ENCODE measurements at regions not wholly inside any gene's neighbourhood (a gene's known extent, or its start where the extent isn't known, plus 50 kb on each side); places are given as distances from the start of the nearest gene placed in this dataset.

GRCh38 chr13:86052141-86052540 lies 252.9 kb upstream of the SLITRK6 start:
- H3K4me3 ChIP-seq (ENCODE audit: insufficient read depth, low read depth, low read length), result no peak overlapping the region
- H2BK20ac ChIP-seq (ENCODE audit: low read depth, low read length), result no peak overlapping the region
- H2BK5ac ChIP-seq (ENCODE audit: low read depth, low read length, poor library complexity, severe bottlenecking), result no peak overlapping the region
- no peak overlapping the region for H2BK120ac ChIP-seq (ENCODE audit: low read depth, low read length)
- no peak overlapping the region for H2BK15ac ChIP-seq (ENCODE audit: low read depth, low read length)
- DNase-seq (no peak), ATAC-seq (ENCODE audit: low read depth) (no peak)
- H4K5ac ChIP-seq (ENCODE audit: low read depth, low read length), result no peak overlapping the region
- no peak overlapping the region for H2AK5ac ChIP-seq (ENCODE audit: low read depth, low read length)
- WGBS, 2 experiments (ENCODE audit: extremely low coverage in 2 of 2, insufficient read length in 1 of 2), result no CpG with 5 or more reads among the region's 3 CpGs
- ChIA-PET POLR2A (ENCODE audit: unreplicated experiment) (interaction anchor here (0.7 kb wide), 1 partner anchor 92 kb away, joined by 4 read pairs; no protein-coding TSS in a partner anchor), CTCF (no interaction called here)
- no peak for TF ChIP-seq MXI1 (IDR thresholded peaks at IDR 0.05; ENCODE audit: borderline replicate concordance, low read depth, low read length)
- no peak for TF ChIP-seq ELK1 (IDR thresholded peaks at IDR 0.05; ENCODE audit: borderline replicate concordance, low read depth, low read length)
- no peak for TF ChIP-seq RCOR1 (IDR thresholded peaks at IDR 0.05; ENCODE audit: insufficient replicate concordance, low read length)
- TF ChIP-seq SMC3 (IDR thresholded peaks at IDR 0.05; ENCODE audit: low read depth, low read length), result no peak
- TF ChIP-seq CEBPB (IDR thresholded peaks at IDR 0.05; ENCODE audit: low read depth, low read length), result no peak
- no peak for TF ChIP-seq BHLHE40 (IDR thresholded peaks at IDR 0.05; ENCODE audit: low read depth, low read length)
- no peak for TF ChIP-seq RAD21 (IDR thresholded peaks at IDR 0.05; ENCODE audit: low read length)
- TF ChIP-seq USF2 (IDR thresholded peaks at IDR 0.05; ENCODE audit: low read depth, low read length), result no peak
- no peak for TF ChIP-seq POLR2A (IDR thresholded peaks at IDR 0.05; ENCODE audit: low read depth, low read length)
- no peak for TF ChIP-seq FOS (IDR thresholded peaks at IDR 0.05; ENCODE audit: low read depth, low read length)
- no peak for TF ChIP-seq CTCF (conservative IDR thresholded peaks at IDR 0.05; ENCODE audit: low read depth, low read length)
- TF ChIP-seq CHD1 (IDR thresholded peaks at IDR 0.05; ENCODE audit: low read depth, low read length), result no peak
- H3K9ac ChIP-seq (ENCODE audit: low read depth, low read length), result no peak overlapping the region
- H3K23ac ChIP-seq (ENCODE audit: low read depth, low read length), result no peak overlapping the region
- no peak overlapping the region for H3K14ac ChIP-seq (replicated peaks; ENCODE audit: low read depth, low read length)
- in situ Hi-C loops (cut with MboI; ENCODE audit: low sequenced_read_pairs), result no loop called here
- H3K27ac ChIP-seq (ENCODE audit: insufficient read depth, low read length), result no peak overlapping the region
- no peaks in the 10 kb centered on the region for H4K20me1 ChIP-seq (ENCODE audit: insufficient read depth, low read length)
- no peaks in the 10 kb centered on the region for H3K79me1 ChIP-seq (ENCODE audit: low read depth in 1 of 2, low read length in 2 of 2)
- no peak overlapping the region for H3K18ac ChIP-seq (ENCODE audit: low read depth, low read length)
- H3K4me1 ChIP-seq (ENCODE audit: control insufficient read depth, insufficient read depth, low read length), result no peaks in the 10 kb centered on the region
- H2AFZ ChIP-seq (replicated peaks; ENCODE audit: low read length, poor library complexity), result no peak overlapping the region
- no peak overlapping the region for H3K4ac ChIP-seq (ENCODE audit: low read depth, low read length)
- intact Hi-C loops (cut with micrococcal nuclease), result no loop called here
- H3K4me2 ChIP-seq (ENCODE audit: low read depth, low read length), result no peak overlapping the region
- no peak overlapping the region for H4K8ac ChIP-seq (ENCODE audit: low read depth in 2 of 2, low read length in 2 of 2)
- BruUV-seq (replicated peaks), result no TSS peak
- H2AK9ac ChIP-seq (replicated peaks; ENCODE audit: low read depth, low read length, poor library complexity), result no peak overlapping the region
- dilution Hi-C loops (cut with HindIII; ENCODE audit: low sequenced_read_pairs, unreplicated experiment), result no loop called here
- H4K91ac ChIP-seq (ENCODE audit: insufficient read depth, low read depth, low read length), result no peak overlapping the region
- no peak overlapping the region for H3K56ac ChIP-seq (ENCODE audit: extremely low read depth, insufficient read depth, low read length)
- no peaks in the 10 kb centered on the region for H3K9me3 ChIP-seq (ENCODE audit: control insufficient read depth, insufficient read depth, low read length)
- H3K36me3 ChIP-seq (ENCODE audit: control insufficient read depth, insufficient read depth, low read length), result no peaks in the 10 kb centered on the region
- H3K27me3 ChIP-seq (ENCODE audit: control insufficient read depth, insufficient read depth, low read length), result no peaks in the 10 kb centered on the region
- no peaks in the 10 kb centered on the region for H3K9me1 ChIP-seq (ENCODE audit: insufficient read depth, low read length)

Measured in IMR-90 (cell line).